ENCODE measurements at regions not wholly inside any gene's neighbourhood (a gene's known extent, or its start where the extent isn't known, plus 50 kb on each side); places are given as distances from the start of the nearest gene placed in this dataset.

DNA sequence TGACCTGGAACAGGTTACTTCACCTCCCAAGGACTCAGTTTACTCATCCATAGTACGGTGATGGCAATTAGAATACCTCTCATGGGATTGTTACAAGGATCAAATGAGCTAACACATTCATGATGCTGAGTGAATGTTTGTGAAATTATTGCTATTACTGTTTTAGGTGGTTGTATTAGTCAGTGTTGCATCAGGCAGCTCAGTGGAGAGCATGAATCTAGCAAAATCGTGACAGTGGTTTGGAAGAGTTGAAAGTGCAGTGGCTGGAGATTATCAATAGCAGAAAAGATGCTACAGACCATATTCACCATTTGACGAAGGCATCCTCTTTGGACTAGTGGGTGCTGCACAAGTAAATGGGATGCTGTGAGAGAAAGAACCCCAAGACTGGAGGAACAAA, 50.4 kb upstream of the CTNNBL1 start:
- no peak for DNase-seq (ENCODE audit: low read depth in 1 of 2, low spot score in 1 of 2)

DNA sequence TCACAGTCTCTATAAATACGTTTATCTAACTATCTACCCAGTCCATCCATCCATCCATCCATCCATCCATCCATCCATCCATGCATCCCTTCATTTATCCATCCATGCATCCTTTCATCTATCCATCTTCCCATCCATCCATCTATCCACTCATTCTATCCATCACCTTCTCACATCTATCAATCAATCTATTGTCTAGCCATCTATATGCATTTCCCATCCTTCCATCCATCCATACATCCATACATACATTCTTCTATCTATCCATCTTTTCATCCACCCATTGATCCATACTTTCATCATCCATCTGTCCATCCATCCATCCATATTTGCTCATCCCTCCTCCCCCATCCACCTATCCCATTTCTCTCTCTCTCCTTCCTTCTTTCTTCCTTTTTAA, 51.6 kb upstream of the CTNNBL1 start:
- DNase-seq (ENCODE audit: low read depth in 1 of 2, low spot score in 1 of 2) = no peak

DNA sequence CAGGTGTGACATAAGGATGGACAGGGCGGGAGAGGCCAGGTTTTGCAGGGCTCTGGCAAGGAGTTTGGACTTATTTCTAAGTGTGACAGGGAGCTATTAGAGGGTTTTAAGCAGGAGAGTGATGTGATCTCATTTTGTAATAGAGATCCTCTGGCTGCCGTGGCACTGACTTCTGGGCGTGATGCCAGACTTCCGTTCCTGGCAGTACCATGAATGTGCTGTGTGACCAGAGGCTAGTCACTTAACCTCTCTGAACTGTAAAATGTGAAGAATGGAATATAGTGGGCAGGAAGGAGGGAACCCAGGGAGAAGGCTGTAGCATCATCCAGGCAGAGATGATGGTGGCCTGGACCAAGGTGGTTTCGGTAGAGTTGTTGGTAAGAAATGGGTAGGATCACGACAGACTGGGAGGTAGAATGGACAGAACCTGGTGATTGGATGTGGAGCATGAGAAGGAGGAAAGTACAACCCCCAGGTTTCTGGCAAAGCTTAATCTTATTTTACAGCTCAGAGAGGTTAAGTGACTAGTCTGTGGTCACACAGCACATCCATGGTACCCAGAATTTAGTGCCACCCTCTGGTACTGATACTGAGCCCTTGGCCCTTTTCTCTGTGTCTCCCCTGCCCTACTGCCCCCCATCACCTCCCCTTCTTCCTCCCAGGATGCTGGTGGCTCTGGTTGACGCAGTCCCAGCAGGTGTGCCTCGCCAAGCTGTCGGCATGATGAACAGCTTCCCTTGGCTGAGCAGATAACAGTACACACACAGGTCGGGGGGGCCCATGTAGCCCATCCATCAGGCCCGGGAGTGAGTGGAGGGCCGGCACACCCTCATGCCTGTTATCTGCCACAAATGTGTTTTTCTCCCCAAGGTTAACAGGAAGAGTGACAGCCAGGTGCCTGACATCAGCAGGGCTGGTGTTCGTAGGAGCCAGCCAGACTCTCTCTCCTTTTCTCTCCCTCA, 52.9 kb upstream of the CTNNBL1 start:
- no peak for DNase-seq (ENCODE audit: low read depth in 1 of 2, low spot score in 1 of 2)

DNA sequence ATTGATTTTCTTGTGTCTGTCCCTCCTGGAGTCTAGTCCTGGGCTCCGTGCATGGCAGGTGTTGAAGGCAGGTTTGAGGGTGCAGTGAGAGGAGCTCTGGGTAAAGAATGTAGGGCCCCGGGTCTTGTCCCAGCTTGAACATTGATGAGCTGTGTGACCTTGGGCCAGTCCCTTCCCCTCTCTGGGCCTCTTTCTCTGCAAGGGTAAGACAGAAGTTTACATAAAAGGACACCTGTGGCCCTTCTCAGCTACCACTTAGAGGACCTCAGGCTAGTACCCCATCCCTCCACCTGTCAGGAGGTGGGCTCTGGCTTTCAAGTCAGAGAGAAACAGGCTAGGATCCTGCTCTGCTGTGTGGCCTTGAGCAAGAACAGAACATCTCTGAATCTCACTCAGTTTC, 55.3 kb upstream of the CTNNBL1 start:
- DNase-seq (ENCODE audit: low read depth in 1 of 2, low spot score in 1 of 2) = no peak

DNA sequence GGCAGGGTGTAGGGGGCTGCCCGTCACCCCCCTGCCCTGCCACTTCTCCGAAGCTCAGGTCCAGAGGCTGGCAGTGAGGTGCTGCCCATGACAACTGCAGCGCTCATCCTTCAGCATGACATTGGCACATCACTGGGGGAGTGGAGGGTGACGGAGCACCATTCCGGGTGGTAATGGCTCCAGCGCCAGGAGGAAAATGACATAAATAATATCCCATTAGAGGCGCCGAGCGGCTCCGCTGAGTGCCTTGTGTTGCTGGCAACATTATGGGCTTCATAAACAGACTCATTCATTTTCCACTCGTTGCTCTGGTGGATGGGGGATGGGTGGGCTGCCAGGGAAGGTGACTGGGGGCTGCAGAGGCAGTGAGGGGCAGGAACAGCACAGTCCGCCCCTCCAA, 56.9 kb upstream of the CTNNBL1 start:
- DNase-seq (ENCODE audit: low read depth in 1 of 2, low spot score in 1 of 2) = no peak

DNA sequence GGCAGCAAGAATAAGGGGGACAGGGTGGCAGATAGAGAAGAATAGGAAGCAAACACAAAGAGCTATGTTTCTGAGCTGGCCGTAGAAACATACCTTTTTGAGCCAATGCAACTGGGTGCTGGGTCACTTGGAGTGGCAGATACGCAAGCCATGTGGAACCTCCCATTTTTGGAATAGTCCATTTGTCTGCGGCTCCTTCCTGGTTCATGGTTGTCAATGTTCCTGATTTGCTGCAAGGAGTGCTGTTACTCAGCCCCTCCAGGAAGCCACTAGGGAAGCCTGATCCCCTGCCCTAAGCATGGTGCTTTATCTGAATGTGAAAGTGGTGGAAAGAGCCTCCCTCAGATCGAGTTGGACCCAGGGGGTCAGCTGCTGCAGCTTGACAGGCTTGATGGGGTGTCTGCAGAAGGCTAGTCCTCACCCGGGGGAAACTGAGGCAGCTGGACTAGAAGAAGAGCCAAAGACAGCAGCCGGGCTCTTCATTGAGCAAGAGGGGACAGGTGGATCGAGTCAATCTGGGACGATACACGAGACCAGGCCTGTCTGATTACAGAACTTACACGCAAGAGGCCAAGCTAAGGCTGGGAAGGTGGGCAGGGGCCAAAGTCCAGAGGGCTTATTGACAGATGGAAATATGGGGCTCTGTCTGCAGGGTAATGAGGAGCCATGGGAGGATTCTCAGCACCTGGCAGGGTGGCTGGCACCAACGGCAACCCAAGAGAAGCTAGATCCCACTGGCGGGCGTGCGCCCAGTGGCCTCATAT, 57.4 kb upstream of the CTNNBL1 start:
- no peak for DNase-seq (ENCODE audit: low read depth in 1 of 2, low spot score in 1 of 2)

DNA sequence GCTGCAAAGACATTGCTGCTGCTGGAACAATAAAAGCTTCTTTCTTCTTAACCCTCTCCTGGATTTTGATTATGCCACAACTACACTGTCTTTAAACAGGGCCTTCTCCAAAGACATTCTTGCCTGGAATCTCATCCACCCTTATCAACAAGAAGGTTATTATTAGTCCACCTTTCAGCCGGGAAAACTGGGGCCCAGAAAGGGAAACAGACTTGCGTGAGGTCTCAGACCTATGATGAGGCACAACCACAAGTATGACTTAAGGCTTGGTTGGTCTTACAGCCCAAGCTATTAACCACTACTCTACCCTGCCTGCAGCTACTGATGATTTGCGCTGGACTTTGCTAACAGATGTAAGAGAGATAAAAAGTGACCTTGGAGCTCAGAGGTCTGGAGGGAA, 62.8 kb upstream of the CTNNBL1 start:
- no peak for DNase-seq (ENCODE audit: low read depth in 1 of 2, low spot score in 1 of 2)

DNA sequence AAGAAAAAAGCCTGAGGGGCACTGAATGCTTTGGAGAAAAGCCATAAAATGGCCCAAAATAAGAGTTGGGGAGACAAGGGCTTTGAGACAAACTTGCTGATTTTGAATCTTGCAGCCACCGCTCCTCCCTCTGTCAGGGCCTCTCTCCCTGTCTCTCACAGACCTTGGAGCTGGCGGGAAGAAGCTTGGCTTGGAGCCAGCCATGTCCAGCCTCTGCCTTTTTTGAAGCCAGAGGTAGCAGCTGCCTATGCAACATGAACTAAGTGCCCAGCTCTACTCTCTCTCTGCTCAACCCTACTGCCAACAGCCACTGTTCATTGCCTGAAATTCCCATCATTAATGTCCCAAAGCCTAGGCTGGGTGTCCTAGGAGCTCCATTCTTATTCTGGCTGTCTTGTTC, 63.7 kb upstream of the CTNNBL1 start:
- DNase-seq (ENCODE audit: low read depth in 1 of 2, low spot score in 1 of 2) = no peak

DNA sequence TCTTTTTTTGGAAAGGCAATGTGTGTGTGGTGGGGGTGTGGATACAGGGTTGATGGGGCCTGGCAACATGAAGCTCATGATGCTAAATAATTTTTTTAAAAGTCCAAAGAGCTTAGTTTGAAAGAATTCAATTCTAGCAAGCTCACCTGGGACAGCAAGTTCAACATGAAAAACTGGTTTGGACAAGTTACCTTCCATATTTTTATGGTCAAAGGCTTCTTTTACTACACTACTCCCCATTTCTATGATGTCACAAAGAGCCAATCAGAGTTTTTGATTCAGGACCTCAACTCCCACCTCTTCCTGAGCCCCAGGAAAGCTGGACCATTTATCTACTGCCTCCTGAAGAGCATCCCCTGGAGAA, 66.1 kb upstream of the CTNNBL1 start:
- no peak for DNase-seq (ENCODE audit: low read depth in 1 of 2, low spot score in 1 of 2)

DNA sequence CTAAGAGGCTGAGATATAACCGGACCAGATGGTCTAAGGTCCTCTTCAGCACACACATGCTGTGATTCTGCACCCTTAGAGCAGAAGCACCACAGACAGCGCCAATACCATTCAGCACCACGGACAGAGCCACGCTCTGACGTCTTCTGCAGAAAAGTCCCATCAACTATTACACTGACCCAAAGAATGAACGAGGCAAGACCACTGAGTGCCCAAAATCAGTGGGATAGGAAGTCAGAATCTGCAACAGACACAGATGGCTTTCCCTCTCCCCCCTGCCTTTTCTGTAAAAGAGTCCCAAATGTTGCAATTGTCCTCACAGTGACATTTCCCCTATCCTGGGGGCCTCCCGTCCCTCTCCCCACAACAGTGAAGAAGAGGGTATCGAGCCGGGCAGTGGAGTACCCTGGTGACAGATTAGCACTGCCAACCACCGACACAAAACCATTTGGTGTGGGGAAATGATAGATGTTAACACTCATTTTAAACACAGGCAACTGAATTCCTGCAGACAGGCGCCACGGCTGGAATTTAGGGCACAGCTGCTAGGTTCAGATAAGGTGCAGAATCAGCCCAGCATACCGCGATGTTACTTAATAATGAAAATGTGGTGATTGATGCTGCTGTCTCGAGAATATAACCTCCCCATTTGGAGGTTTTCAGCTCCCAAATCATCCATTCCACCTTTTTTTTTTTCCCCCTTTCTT, 66.6 kb upstream of the CTNNBL1 start:
- no peak for DNase-seq (ENCODE audit: low read depth in 1 of 2, low spot score in 1 of 2)

DNA sequence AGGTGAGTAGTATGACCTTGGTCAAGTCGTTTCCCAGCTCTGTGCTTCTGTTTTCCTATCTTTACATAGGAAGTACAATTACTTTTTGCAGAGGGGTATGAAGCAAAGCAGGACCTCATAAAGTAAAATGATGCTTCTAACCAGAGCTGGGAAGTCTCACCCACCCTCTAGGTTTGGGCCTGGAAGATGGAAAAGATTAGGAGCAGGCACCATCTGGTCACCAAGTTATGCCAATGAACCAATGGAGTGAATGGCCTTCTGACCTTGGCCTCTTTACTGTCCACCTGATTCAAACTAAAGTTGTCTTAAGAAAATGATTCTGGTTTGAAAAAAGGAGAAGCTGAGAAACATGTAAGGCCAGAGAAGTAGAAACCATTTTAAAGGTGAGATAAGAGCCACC, 68.9 kb upstream of the CTNNBL1 start:
- DNase-seq (ENCODE audit: low read depth in 1 of 2, low spot score in 1 of 2) = no peak

DNA sequence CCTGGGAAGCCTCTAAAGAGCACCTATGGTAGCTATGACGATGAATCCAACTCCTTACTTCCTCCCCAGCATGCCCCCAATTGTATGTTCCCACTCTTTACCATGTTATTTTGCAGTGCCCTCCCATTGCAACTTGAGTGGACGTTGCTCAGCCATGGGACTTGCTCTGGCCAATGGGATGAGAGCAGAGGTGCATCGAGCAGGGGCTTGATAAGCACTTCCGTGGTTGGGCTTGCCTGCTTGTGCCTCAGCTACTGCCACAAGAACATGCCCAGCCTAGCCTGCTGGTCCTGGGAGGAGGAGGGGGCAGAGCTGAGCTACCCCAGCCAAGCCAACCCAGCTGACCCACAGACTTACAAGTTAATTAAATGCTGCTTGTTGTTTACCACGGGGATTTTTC, 71.1 kb upstream of the CTNNBL1 start:
- DNase-seq (ENCODE audit: low read depth in 1 of 2, low spot score in 1 of 2) = no peak

DNA sequence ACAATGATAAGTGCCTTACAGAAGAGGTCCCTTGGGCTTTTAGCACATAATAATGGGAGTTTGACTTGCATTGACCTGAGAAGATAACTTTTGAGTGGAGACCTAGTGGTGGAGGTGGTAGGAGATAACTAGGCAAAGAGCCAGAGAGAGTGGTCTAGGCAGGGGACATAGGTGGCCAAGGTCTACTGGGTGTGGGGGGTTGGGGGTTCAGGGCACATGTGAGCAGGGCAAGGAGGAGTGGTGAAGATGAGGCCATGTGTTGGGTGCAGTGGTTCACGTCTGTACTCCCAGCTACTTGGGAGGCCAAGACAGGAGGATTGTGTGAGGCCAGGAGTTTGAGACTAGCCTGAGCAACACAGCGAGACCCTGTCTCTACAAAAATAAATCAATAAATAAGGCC, 74.3 kb upstream of the CTNNBL1 start:
- no peak for DNase-seq (ENCODE audit: low read depth in 1 of 2, low spot score in 1 of 2)

DNA sequence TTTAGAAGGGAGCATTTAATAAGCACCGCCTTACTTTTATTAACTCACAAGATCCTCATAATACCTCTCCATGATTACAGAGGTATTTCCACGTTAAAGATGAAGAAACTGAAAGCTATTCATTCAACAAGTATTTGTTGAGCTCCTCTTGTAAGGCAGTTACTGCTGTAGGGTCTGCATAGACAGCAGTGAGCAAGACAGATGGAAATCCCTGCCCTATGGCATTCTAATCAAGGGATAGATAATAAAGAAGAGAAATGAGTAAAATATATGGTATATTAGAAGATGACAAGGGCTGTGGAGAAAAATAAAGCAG, 77.8 kb upstream of the CTNNBL1 start:
- DNase-seq (ENCODE audit: low read depth in 1 of 2, low spot score in 1 of 2) = no peak

DNA sequence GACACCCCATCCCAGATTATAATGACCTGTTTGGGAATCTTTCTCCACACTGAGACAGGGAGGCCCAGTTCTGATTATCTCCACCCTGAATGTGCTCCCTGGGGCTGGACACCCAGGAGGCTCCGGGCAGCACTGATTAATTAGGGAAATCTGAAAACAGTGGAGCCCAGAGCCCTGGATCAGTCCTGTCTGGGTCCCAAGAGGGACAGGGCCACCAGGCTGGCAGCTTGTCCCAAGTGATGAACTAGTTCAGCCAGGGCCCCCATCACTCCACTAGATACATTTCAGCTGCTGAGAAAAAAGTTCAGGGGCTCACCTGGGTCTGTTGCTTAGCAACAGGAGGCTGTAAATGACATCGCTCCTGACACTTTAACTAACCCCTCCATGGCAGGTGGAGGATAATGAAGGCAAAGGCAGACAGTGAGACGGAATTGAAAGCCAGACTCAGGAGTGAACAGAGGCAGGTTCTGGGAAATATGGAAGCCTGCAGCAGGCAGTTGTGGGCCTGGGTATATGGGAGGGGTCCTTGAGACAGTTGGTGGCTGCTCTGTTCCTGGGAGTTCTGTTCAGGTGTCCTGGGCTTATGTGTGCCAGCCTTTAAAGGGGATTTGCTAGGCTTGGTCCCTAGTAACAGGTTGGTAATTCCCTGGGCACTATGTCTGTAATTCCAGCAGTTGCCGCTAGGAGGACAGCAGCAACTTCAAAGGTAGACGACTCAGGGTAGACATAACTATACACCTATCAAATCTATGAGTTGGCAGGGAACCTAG, 78.3 kb upstream of the CTNNBL1 start:
- DNase-seq (ENCODE audit: low read depth in 1 of 2, low spot score in 1 of 2) = peak; percentile 4 to 36

DNA sequence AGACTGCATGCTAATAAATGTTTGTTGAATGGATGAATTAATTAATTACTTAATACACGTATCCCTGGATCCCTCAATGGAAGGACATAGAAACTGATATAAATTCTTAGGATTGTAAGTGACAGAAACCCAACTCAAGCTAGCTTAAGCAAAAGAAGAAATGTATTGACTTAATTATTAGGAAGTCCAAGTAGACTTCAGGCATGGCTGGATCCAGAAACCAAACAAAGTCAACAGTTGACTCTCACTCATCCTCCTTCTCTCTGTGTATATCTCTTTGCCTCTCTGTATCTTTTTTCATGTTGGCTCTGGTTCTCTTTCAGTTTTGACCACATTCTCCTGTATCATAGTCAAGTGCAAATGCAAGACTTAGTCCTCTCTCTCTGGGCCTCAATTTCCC, 82.0 kb upstream of the CTNNBL1 start:
- DNase-seq (ENCODE audit: low read depth in 1 of 2, low spot score in 1 of 2) = no peak

DNA sequence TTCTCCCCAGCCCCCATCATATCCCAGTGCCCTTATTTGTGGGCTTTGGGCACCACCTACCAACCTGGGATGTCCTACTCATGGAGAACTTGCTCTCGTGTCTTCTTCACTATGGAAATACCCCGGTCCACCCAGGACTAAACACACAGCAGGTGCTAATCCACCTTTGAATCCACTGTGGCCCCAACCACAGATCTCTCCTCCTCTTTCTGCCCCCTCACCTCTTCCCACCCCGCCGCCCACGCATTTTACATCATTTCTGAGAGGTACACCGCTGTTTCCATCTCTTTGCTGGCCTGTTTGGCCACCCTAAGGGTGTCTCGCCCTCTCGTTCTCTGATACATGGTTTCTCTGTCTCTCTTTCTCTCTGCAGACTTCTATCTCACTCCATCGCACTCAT, 82.5 kb upstream of the CTNNBL1 start:
- no peak for DNase-seq (ENCODE audit: low read depth in 1 of 2, low spot score in 1 of 2)

DNA sequence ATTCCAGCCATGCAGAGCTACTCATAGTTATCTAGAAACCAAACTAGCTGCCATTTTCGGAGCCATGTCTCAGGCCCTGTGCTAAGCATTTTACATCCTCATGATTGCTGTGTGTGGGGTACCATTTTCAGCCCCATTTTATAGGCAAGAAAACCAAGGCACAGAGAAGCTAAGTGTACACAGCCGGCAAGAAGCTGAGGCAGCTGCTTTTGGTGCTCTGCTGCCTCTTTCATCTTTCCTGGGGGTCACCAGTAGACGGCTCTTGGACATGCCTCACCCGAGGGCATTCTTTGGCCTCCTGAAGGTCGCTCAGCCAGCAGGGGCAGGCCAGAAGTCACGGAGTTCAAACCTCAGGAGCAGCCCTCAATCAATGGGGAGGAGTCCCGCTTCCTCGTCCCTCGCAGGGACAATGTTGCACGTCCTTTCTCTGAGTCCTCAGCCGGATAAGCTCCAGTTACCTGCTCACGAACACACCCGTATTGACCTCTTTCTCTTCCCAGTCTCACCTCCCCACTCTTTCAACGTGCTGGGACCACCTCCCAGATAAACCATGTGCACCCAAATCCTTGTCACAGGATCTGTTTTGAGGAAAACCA, 82.6 kb upstream of the BLCAP start:
- no peak for DNase-seq (ENCODE audit: low read depth in 1 of 2, low spot score in 1 of 2)

DNA sequence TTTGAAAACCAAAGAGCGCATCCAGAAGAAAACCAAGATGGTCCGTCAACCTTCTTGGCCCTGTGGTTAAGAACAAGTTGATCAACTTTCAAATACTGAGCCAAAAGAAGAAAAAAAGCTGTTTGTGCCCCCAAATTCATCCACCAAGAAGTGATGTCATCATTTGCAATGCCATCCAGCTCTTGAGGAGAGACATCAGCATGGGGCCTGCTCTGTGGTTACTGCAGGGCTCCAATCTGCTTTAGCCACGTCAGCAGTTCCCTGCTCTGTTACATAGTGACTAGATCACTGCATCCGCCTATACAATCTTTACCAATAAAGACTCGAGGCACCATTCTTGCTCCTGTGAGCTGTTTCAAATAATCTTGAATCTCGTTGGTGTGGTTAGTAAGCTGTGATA, 75.0 kb upstream of the BLCAP start:
- no peak for DNase-seq (ENCODE audit: low read depth in 1 of 2, low spot score in 1 of 2)

DNA sequence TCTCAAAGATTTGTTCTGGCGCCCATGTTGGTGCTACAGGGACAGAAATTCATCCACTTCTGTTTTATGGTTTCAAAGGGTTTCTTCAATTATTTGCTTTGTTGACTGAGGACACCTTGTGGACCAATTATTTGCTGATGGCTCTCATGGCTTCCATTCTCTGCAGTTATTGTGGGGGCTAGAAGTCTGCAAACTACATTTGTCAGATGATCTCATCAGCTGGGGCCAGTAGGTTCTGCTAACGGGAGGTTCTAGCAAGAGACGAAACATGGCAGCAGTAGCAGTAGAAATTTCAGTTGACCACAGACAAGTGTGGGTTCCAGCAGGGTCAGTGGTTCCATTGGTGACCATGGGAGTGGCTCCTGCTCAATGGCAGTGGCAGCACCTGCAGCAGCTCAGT, 72.8 kb upstream of the BLCAP start:
- no peak for DNase-seq (ENCODE audit: low read depth in 1 of 2, low spot score in 1 of 2)

Data from stimulated activated CD4-positive, alpha-beta T cell treated with anti-CD3 and anti-CD28 coated beads, Interleukin-15, amount 100 ng/mL, for 1 hour (primary cell).